22Rv1 (cell line): ENCODE measurements at regions not wholly inside any gene's neighbourhood (a gene's known extent, or its start where the extent isn't known, plus 50 kb on each side); places are given as distances from the start of the nearest gene placed in this dataset.

Experiments used
- CTCF ChIP-seq: fragments of 450-650 bp; IDR thresholded peaks from 2 replicates; pipeline ENCODE4 v1.5.1; 2017; ENCODE audit warnings: mild to moderate bottlenecking
- ZFX ChIP-seq: fragments of 450-650 bp; IDR thresholded peaks from 2 replicates; pipeline ENCODE4 v1.6.1; 2017; ENCODE audit warnings: antibody characterized with exemption, borderline replicate concordance

- no peak for TF ChIP-seq CTCF
- no peak for TF ChIP-seq ZFX
Measured at GRCh38 chr4:188430384-188430783, 291.1 kb downstream of the TRIML1 start.
